Right cardiac atrium (tissue), 5 donors: ENCODE measurements at regions not wholly inside any gene's neighbourhood (a gene's known extent, or its start where the extent isn't known, plus 50 kb on each side); places are given as distances from the start of the nearest gene placed in this dataset.

ENCODE experiments used
- ATAC-seq, 2 donors: fragments of 200-7000 bp; cut with Tn5 transposase; one replicate each; pipeline versions ENCODE4 v1.8.0 to v1.9.1; 2020; ENCODE audit warnings: moderate library complexity in 2 of 2, mild to moderate bottlenecking in 1 of 2
- DNase-seq, 3 donors: peaks; one replicate each; pipeline ENCODE4 v3.0.0-alpha.2; 2020
- H3K27ac ChIP-seq: one replicate; pipeline ENCODE4 v1.5.1; 2013; ENCODE audit warnings: mild to moderate bottlenecking, low read length, control low read depth, moderate library complexity
- H3K27me3 ChIP-seq: one replicate; pipeline ENCODE4 v1.6.1; 2013; ENCODE audit not compliant: control insufficient read depth, insufficient read depth
- H3K4me1 ChIP-seq: one replicate; pipeline ENCODE4 v1.6.1; 2013; ENCODE audit warnings: low read length; ENCODE audit not compliant: control insufficient read depth, insufficient read depth
- H3K4me3 ChIP-seq: one replicate; pipeline ENCODE4 v1.5.1; 2013; ENCODE audit warnings: low read length, control low read depth
- H3K9me3 ChIP-seq: one replicate; pipeline ENCODE4 v1.6.1; 2013; ENCODE audit warnings: low read length; ENCODE audit not compliant: control insufficient read depth
- WGBS: extraction: QIAGEN DNeasy Blood & Tissue Kit; methylation state at CpG from one replicate; pipeline ENCODE4 v1.1.7; 2013; 5-methylcytosine and 5-hydroxymethylcytosine counted together
- intact Hi-C, 4 donors: fragments of 100-400 bp; cut with DNase I; formaldehyde crosslinking; loops; one replicate each; pipeline versions ENCODE4 v1.11.0 to v1.14.0; 2022 to 2023
- donor health status: healthy with polysubstance abuse.
- donor health status: DM: no; HTN: yes; CAD: no.
- donor health status: DM: no; HTN: no; CAD: no.
- donor health status: DM: no; HTN: yes; CAD: no; lungs with severe emphysema.
- donor health status: DM: yes; HTN: yes; CAD: no.

GRCh38 chr3:189580190-189580589, 51.0 kb upstream of the TP63 start:
- intact Hi-C loops, result no loop called here
- no peak for DNase-seq
- no peaks in the 10 kb centered on the region for H3K9me3 ChIP-seq
- H3K27ac ChIP-seq, result no peak overlapping the region
- H3K27me3 ChIP-seq, result no peaks in the 10 kb centered on the region
- H3K4me3 ChIP-seq, result no peak overlapping the region
- 94% methylated on average over 2 of the region's 2 CpGs for WGBS
- H3K4me1 ChIP-seq, result no peaks in the 10 kb centered on the region
- ATAC-seq, result no peak
